Panc1 (cell line): ENCODE measurements at regions not wholly inside any gene's neighbourhood (a gene's known extent, or its start where the extent isn't known, plus 50 kb on each side); places are given as distances from the start of the nearest gene placed in this dataset.

Experiments used
- CTCF ChIP-seq: fragments of 450-650 bp; IDR thresholded peaks from 2 replicates; pipeline ENCODE4 v1.5.1; 2017; ENCODE audit warnings: mild to moderate bottlenecking
- POLR2AphosphoS5 ChIP-seq: IDR thresholded peaks from 2 replicates; pipeline ENCODE4 v1.6.1; 2012; ENCODE audit warnings: mild to moderate bottlenecking, low read depth, low read length, moderate library complexity

DNA sequence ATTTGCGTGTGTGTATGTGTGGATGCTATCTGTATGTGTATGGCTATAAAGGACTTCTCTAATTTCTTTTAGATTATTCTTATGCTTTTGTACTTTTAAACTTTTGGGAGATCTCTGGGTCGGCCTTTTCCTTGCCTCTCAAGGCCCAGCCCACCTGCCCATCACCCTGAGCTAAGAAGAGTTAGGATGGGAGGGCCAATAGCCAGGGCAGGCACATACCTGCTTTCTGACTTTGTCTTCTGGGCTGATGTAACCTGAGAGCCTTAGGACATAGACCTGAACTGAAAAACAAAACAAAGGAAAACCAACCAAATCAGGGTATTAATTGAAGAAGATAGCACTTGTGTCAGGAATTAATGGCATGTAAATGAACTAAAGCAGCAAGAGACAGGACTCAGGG lies 100.2 kb downstream of the IRX1 start:
- TF ChIP-seq CTCF: no peak
- TF ChIP-seq POLR2AphosphoS5: no peak
